Neural progenitor cell (in vitro differentiated cells): ENCODE measurements at regions not wholly inside any gene's neighbourhood (a gene's known extent, or its start where the extent isn't known, plus 50 kb on each side); places are given as distances from the start of the nearest gene placed in this dataset.

Source experiments
- CTCF ChIP-seq: fragments of 200-600 bp; sonication (generic); IDR thresholded peaks from 2 replicates; pipeline ENCODE4 v1.5.1; 2017; ENCODE audit warnings: antibody characterized with exemption, mild to moderate bottlenecking
- EZH2 ChIP-seq: fragments of 200-600 bp; sonication (generic); IDR thresholded peaks from 2 replicates; pipeline ENCODE4 v1.6.1; 2017; ENCODE audit warnings: antibody characterized with exemption, mild to moderate bottlenecking, moderate library complexity
- EZH2phosphoT487 ChIP-seq: fragments of 200-600 bp; sonication (generic); IDR thresholded peaks from 2 replicates; pipeline ENCODE4 v1.6.1; 2017; ENCODE audit warnings: antibody characterized with exemption

GRCh38 chr3:27596921-27597320, 112.7 kb upstream of the SLC4A7 start:
- TF ChIP-seq CTCF, result no peak
- no peak for TF ChIP-seq EZH2
- TF ChIP-seq EZH2phosphoT487, result no peak
